KMS-11 (cell line): ENCODE measurements at regions not wholly inside any gene's neighbourhood (a gene's known extent, or its start where the extent isn't known, plus 50 kb on each side); places are given as distances from the start of the nearest gene placed in this dataset.

ENCODE experiments used
- H2AFZ ChIP-seq: fragments of 200-600 bp; sonication (generic); 2 replicates; pipeline ENCODE4 v1.6.1; 2016; ENCODE audit warnings: antibody characterized with exemption, mixed run types, low read depth
- H3K27ac ChIP-seq: fragments of 200-600 bp; sonication (generic); 2 replicates; pipeline ENCODE4 v1.6.1; 2016; ENCODE audit warnings: mild to moderate bottlenecking, mixed run types
- H3K27me3 ChIP-seq: fragments of 200-600 bp; sonication (generic); 2 replicates; pipeline ENCODE4 v1.6.1; 2017; ENCODE audit warnings: mild to moderate bottlenecking, low read depth, mixed run types, moderate library complexity; ENCODE audit not compliant: insufficient read depth
- H3K36me3 ChIP-seq: fragments of 200-600 bp; sonication (generic); 2 replicates; pipeline ENCODE4 v1.6.1; 2017; ENCODE audit warnings: mild to moderate bottlenecking, mixed run types; ENCODE audit not compliant: insufficient read depth
- H3K4me1 ChIP-seq: fragments of 200-600 bp; sonication (generic); 2 replicates; pipeline ENCODE4 v1.6.1; 2016; ENCODE audit warnings: mild to moderate bottlenecking, low read depth, mixed run types; ENCODE audit not compliant: poor library complexity, severe bottlenecking
- H3K4me2 ChIP-seq: fragments of 200-600 bp; sonication (generic); 2 replicates; pipeline ENCODE4 v1.7.0; 2016; ENCODE audit warnings: mild to moderate bottlenecking, mixed run types
- H3K4me3 ChIP-seq: fragments of 200-600 bp; sonication (generic); IDR thresholded peaks from 2 replicates; pipeline ENCODE4 v1.6.1; 2017; ENCODE audit warnings: low read depth, low read length, mixed read lengths; ENCODE audit not compliant: insufficient read depth
- H3K79me2 ChIP-seq: fragments of 200-600 bp; sonication (generic); 2 replicates; pipeline ENCODE4 v1.6.1; 2016; ENCODE audit warnings: low read depth, mixed run types; ENCODE audit not compliant: insufficient read depth
- H3K9ac ChIP-seq: fragments of 200-600 bp; sonication (generic); 2 replicates; pipeline ENCODE4 v1.6.1; 2016; ENCODE audit warnings: mild to moderate bottlenecking, mixed run types
- H4K20me1 ChIP-seq: fragments of 200-600 bp; sonication (generic); 2 replicates; pipeline ENCODE4 v1.6.1; 2016; ENCODE audit warnings: mild to moderate bottlenecking, mixed run types; ENCODE audit not compliant: insufficient read depth
- CTCF ChIP-seq: fragments of 200-600 bp; sonication (generic); conservative IDR thresholded peaks from 2 replicates; pipeline ENCODE4 v1.6.1; 2017; ENCODE audit warnings: low read depth, mild to moderate bottlenecking, antibody characterized with exemption, low read length, moderate library complexity, mixed read lengths

GRCh38 chr12:105548626-105549025 is 218.1 kb downstream of the C12orf75 start:
- no peak for TF ChIP-seq CTCF
- Histone ChIP-seq H3K4me1 (no peaks in the 10 kb centered on the region), H3K79me2 (no peaks in the 10 kb centered on the region), H2AFZ (no peak overlapping the region), H3K4me3 (no peak overlapping the region), H3K27ac (no peak overlapping the region), H4K20me1 (no peaks in the 10 kb centered on the region), H3K36me3 (no peaks in the 10 kb centered on the region), H3K27me3 (no peaks in the 10 kb centered on the region), H3K9ac (no peak overlapping the region), H3K4me2 (no peak overlapping the region)

- H3K27ac ChIP-seq = no peak overlapping the region
- H2AFZ ChIP-seq = no peak overlapping the region
- H3K4me3 ChIP-seq = no peak overlapping the region
- H3K79me2 ChIP-seq = no peaks in the 10 kb centered on the region
- H3K4me1 ChIP-seq = no peaks in the 10 kb centered on the region
- no peaks in the 10 kb centered on the region for H4K20me1 ChIP-seq
- no peak overlapping the region for H3K4me2 ChIP-seq
- H3K27me3 ChIP-seq = no peaks in the 10 kb centered on the region
- TF ChIP-seq CTCF = no peak
- no peak overlapping the region for H3K9ac ChIP-seq
- H3K36me3 ChIP-seq = no peaks in the 10 kb centered on the region
Measured at GRCh38 chr12:105552056-105552455, 221.6 kb downstream of the C12orf75 start.

- H3K9ac ChIP-seq = no peak overlapping the region
- H4K20me1 ChIP-seq = no peaks in the 10 kb centered on the region
- no peak overlapping the region for H3K27ac ChIP-seq
- no peak overlapping the region for H3K4me2 ChIP-seq
- no peaks in the 10 kb centered on the region for H3K79me2 ChIP-seq
- H3K4me1 ChIP-seq = no peaks in the 10 kb centered on the region
- no peaks in the 10 kb centered on the region for H3K27me3 ChIP-seq
- no peak overlapping the region for H3K4me3 ChIP-seq
- H3K36me3 ChIP-seq = no peaks in the 10 kb centered on the region
- H2AFZ ChIP-seq = no peak overlapping the region
- TF ChIP-seq CTCF = no peak
Measured at GRCh38 chr12:105554223-105554678, 223.8 kb downstream of the C12orf75 start.

- H4K20me1 ChIP-seq = no peaks in the 10 kb centered on the region
- H3K36me3 ChIP-seq = no peaks in the 10 kb centered on the region
- no peaks in the 10 kb centered on the region for H3K27me3 ChIP-seq
- no peak overlapping the region for H3K27ac ChIP-seq
- no peak overlapping the region for H3K9ac ChIP-seq
- H3K4me3 ChIP-seq = no peak overlapping the region
- H3K4me1 ChIP-seq = no peaks in the 10 kb centered on the region
- no peaks in the 10 kb centered on the region for H3K79me2 ChIP-seq
- TF ChIP-seq CTCF = no peak
- H3K4me2 ChIP-seq = no peak overlapping the region
- no peak overlapping the region for H2AFZ ChIP-seq
Measured at GRCh38 chr12:105554856-105555255, 224.4 kb downstream of the C12orf75 start.
